ENCODE measurements at regions not wholly inside any gene's neighbourhood (a gene's known extent, or its start where the extent isn't known, plus 50 kb on each side); places are given as distances from the start of the nearest gene placed in this dataset.
"Not testable (repeated sequence)": the region's sequence is repeated elsewhere in the genome, so short reads cannot be mapped to it uniquely, and the experiment has no call there.

DNA sequence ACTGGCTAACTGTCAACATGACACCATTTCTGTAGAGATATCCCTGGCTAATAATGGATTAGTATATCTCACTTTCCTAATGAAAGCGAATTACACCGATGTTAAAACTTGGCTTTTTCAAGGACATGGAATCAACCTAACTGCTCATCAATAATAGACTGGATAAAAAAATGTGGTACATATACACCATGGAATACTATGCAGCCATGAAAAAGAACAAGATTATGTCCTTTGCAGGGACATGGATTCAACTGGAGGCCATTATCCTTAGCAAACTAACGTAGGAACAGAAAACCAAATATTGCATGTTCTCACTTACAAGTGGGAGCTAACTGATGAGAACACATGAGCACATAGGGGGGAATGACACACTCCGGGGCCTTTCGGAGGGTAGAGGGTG is 62.6 kb downstream of the ZIC1 start:
- no peak for DNase-seq (ENCODE audit: low spot score)

DNA sequence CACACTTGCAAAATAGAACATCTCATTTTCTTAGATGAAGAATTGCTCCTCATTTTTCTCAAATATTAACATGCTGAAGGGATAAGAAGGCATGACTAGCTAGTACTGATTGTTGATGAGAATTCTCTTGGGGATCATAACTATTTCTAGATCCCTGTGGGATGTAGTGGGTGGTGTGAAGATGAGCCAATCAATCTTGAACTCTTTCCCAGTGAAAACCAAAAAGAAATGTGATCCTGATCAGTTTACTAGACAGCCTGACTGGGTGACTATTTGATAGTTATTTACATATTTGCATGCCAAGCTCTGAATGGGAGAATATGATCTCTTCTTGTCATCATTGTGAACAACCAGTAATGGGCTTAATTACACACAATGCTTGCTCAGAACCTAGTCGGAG is 63.7 kb downstream of the ZIC1 start:
- DNase-seq (ENCODE audit: low spot score) = no peak

DNA sequence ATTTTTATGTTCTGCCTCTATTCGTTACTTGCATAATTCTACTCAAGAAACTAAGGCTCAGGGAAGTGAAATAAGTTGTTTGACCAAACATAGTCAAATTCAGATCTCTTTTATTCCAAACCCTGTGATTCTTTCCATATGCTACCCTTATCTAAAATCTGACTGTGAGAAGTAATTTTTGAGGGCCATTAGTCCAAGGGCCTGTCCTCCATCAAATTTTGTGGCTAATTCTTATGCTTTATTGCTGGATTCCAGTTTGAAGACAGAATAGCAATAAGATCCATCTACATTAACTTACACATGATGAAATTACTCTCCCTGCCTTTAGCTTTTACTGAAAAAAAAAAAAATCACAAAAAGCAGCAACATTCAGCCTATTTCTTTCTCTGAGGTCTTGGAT is 74.0 kb downstream of the ZIC1 start:
- no peak for DNase-seq (ENCODE audit: low spot score)

DNA sequence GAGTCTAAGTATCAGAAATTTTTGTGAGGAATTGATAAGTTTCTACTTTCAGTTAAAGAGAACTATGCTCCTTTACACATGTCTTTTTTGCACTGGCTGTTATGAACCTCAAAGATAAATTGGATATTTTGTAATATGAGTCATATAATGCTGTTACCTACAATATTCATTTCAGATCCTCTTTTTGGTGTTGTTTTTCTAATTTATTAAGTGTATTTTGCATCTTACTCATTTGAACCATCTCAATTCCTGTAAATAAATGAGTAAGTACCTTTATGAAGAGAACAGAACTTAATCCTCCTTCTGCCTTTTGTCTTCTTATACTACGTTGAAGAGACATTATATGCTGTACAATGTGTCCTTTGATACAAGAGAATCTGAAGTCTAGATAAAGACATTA is 74.4 kb downstream of the ZIC1 start:
- DNase-seq (ENCODE audit: low spot score) = no peak

DNA sequence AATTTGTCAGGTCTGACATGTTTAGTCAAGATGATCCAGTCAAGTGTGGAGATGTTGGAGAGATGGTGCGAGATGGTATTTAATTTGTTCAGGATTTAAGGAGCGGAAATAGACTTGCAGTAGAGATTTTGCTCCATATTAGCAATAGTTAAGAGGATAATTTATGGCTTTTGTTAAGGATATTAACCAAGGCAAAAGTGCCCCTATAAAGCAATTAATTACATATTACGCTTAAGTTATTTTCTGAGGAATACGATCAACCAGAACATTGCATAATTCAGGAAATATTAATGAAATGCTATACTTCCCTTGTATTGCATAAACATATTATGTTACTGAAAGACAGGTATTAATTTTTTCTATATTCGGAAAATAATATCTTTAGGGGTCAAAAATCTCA is 83.9 kb downstream of the ZIC1 start:
- DNase-seq (ENCODE audit: low spot score) = no peak

DNA sequence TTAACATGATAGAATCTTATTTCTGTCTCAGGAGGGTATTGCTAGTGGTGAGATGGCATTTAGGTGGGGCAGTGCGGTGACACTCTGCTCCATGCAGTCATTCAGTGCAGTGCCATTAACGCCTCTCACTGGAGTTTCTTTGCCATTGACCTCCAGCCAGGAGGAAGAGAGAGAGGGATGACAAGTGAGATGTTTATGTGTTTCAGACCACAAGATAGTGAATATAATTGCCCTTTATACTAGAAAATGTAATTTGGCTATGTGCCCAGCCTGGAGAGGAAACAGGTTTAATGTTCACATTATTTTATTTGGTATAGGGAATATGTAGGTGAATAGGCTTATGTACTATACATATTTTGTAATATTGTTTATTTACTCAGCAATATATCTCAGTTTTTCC is 84.5 kb downstream of the ZIC1 start:
- no peak for DNase-seq (ENCODE audit: low spot score)

DNA sequence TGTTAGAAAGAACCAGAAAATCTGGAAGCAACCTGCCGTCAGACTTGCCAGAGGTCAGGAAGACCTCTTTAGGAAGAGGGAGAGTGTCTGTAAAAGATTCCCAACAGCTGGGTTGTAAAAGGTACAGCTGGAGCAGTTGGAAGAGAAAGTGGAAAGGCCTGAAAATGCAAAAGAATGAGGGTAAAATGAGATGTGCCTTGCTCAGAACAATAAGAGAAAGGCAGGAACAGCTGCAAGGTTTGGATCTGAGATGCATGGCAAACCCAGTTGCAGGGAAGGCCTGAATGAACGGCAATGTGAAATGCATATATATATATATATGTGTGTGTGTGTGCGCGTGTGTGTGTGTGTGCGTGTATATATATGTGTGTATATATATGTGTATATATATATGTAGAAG is 88.1 kb downstream of the ZIC1 start:
- no peak for DNase-seq (ENCODE audit: low spot score)

DNA sequence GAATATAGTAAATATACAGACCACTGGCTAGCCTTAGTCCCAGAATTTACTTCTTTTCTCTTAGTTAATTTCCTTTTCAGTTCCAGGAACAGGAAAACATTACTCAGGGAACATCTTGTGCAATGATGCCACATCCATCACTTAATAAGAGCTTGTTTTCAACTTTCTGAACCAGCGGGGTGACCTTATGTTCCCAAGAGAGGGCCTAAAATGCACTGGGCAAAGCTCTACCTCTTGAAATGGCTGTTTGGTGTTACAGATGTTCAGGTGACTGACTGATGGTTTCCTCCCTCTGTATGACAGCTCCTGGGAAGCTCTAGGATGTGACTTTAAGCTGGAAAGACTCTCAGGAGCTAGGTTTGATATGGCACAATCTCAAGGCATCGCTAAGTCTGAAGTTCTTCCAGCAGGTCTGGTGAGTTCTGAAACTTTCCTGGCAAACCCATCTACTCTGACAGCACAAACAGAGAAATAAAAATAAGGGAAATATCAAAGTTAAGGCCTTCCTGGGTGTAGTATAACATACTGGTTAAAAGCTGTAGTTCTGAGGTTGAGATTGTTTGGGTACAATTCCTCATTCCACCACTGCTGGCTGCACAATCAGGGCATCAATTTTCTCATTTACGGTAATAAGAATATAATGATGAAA is 98.6 kb downstream of the ZIC1 start:
- DNase-seq (ENCODE audit: low spot score) = no peak

DNA sequence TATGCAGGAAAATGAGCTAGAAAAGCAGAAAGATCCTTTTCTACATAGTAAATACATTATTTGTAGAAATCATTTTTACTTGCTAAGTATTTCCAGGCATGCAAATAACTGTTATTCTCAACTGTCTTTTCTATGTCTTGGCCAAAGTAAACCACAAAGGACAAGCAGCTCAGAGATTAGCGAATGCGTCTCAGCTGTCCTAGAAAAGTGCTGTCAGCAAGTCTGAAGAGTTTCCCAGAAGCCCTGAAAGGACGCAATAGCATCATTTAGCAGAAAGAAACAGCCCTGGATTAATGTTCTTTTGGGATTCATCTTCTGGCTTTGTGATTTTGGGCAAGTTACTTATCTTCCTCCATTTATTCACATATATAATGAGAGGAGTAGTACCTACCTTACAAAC is 100.3 kb downstream of the ZIC1 start:
- DNase-seq (ENCODE audit: low spot score) = no peak

DNA sequence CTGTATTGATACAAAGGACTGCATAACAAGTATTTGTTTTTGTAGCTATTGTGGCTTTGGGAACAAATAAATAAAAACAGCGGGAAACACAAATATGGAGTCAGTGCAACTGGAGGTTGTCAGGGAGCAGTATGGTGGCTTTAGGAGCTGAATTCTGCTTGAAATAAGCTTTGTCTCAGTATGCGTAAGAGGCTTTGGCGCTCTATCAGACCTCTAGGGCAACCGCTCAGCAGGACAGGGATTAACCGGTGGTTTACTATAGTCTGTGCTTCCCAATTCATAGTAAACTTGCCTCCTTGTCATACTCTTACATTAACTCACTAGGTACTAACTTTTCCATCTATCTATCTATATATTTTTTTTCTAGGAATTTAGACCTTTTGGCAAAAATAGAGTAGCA is 104.6 kb downstream of the ZIC1 start:
- DNase-seq (ENCODE audit: low spot score) = no peak

DNA sequence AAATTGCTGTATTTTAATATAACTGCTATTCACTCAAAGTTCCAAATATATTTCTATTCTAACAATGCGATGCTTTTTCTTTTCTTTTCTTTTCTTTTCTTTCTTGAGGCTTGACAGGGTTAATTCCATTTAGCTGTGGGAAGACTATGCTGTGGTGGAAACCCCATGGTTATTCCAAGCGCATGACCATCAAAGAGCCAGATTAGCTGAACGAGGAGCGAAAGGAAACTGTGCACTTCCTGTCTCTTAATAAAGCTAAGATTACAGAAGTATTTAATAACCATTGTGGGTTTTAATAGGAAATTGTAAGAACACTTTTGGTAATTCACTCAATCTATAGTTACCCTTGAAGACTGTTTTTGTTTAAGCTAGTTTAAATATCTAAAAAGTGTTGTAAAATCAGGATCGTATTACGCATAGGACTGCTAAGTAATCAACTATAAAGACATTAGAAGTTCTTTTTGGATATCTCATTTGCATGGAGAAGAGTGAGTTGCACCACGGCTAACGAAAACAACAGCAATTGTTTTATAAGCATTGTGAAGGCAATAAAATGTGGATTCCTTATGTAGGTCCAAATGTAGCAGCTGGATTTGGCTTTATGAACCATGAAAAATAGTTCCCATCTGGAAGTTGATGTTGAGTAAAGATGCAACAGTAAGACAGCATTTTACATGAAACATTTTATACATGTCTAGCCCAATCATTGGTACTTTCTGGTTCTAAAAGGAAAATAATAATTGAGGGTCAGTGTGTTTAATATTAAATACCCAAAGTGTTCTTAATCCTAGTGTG is 105.4 kb downstream of the ZIC1 start:
- DNase-seq (ENCODE audit: low spot score) = no peak

DNA sequence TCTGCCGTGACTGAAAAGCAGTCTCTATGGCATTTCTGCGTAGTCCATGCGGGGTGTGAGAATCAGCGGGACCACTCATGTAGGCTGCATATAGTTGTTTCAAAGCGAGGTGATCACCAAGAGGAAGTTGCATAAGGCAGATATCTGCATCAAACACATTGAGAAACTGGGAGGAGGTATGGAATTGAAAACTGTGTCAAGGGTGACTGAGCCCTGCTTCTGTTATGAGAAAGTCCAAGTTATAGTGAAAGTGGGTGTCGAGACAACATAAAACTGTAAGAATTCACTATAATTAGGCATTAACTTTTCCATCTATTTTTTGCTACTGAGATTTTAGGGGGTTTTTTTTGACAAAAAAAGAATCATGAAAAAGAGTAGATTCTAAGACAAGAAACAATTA is 109.3 kb downstream of the ZIC1 start:
- DNase-seq (ENCODE audit: low spot score) = no peak

DNA sequence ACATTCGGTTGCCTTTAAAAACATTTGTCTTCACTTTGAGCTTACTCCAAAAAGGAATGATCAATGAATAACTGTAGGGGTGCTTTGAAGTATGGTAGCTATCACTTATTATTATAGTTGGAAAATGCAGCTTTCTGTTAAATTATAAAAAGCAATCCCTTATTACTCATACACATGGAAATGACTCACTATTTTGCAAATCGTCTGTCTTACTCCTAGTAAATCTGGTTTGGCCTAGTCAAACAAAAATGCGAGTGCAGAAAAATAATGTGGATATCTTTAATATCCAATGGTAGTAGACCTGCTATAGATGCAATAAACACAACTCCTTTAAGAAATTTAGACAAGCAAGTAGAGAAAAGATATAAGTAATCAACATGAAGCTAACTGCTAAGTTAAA is 112.5 kb downstream of the ZIC1 start:
- DNase-seq (ENCODE audit: low spot score) = peak; percentile 59

DNA sequence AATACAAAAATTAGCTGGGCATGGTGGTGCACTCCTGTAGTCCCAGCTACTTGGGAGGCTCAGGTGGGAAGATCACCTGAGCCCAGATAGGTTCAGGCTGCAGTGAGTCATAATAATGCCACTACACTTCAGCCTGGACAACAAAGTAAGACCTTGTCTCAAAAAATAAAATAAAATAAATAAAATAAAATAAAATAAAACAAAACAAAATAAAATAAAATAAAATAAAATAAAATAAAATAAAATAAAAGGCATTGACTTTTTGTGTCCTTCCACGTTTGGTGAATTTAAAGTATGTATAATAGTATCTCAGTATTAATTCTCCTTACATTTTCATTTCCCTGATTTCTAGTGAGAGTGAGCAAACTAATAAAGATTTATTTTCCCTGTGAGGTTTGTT is 113.6 kb downstream of the ZIC1 start:
- DNase-seq (ENCODE audit: low spot score) = not testable (repeated sequence)

DNA sequence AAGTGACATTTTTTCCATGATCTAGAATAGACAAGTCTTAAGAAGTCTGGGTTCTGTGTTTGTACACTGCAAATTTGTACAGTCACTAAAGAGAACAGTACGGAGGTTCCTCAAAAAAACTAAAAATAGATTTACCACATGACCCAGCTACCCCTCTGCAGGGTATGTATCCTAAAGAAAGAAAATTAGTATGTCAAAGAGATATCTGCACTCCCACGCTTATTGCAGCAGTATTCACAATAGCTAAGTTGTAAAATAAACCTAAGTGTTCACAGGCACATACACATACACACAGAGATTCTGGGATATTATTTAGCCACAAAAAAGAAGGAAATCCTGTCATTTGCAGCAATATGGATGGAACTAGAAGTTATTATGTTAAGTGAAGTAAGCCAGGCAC is 120.4 kb downstream of the ZIC1 start:
- DNase-seq (ENCODE audit: low spot score) = no peak

DNA sequence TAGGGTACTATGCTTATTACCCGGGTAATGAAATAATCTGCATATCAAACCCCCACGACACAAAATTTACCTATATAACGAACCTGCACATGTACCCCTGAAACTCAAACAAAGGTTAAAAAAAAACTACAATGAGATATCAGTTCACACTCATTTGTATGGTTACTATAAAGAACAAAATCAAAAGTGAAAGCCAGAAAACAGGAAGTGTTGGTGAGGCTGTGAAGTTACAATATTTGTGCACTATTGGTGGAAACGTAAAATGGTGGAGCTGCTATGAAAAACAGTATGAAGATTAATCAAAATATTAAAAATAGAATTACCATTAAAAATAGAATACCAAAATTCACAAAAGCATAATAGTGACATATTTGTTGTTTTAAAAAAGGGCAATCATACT is 128.9 kb downstream of the ZIC1 start:
- no peak for DNase-seq (ENCODE audit: low spot score)

DNA sequence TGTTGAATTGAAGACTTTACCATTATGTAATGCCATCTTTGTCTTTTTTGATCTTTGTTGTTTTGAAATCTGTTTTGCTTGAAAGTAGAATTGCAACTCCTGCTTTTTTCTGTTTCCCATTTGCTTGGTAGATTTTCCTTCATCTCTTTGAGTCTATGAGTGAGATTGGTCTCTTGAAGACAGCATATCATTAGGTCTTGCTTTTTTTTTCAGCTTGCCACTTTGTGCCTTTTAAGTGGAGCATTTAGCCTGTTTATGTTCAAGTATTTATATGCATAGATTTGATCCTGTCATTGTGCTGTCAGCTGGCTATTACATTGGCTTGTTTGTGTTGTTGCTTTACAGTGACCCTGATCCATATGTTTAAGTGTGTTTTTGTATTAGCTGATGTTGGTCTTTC is 131.8 kb downstream of the ZIC1 start:
- DNase-seq (ENCODE audit: low spot score) = no peak

DNA sequence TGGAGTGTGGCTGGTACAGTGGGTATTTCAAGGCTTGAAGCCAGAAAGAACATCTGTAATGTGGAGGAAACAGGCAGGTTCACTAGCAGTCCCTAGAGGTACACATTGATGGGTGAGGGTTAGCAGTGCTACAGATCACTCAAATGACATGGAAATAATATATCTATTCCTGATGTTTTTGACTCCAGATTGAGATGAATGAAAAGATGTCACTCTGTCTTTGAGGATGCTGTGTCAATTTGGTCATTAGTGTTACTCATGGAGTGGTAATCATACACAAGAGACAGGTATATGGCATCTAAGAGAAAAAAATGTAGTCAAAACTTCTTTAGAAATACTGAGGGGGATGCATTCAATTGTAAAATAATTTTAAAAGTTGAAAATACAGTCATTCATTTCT is 135.1 kb downstream of the ZIC1 start:
- DNase-seq (ENCODE audit: low spot score) = no peak

DNA sequence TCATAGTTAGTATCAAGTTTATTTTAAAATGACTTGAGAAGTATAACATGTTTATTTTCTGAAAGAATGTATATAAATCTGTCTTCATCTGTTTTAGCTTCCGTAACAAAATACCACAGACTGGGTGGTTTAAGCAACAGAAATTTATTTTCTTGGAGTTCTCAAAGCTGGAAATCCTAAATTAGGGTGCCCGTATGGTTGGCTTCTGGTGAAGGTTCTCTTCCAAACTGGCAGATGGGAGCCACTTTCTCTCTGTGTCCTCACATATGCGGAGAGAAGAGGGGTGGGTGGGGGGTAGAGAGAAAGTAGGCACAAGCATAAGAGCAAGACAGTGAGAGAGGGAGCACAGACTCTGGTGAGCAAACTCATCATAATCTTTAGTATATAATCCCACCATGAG is 142.3 kb downstream of the ZIC1 start:
- DNase-seq (ENCODE audit: low spot score) = no peak

DNA sequence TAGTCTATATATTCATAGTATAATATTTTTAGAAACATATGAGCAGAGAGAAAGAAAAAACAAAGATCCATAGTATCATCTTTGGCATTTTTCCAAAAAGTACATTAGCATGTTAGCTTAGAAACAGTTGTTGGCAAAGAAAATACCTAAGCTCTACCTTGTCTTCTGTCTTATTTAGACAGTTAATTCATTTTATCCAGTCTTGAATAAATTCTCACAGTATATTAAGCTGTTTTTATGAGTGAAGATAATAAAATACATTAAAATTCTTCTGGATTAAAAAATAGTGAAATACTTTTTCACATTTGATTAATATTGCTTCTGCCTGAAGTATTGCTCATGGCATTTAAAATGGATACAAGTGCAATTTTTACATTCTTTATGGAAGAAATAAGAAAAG is 145.2 kb downstream of the ZIC1 start:
- DNase-seq (ENCODE audit: low spot score) = no peak

DNA sequence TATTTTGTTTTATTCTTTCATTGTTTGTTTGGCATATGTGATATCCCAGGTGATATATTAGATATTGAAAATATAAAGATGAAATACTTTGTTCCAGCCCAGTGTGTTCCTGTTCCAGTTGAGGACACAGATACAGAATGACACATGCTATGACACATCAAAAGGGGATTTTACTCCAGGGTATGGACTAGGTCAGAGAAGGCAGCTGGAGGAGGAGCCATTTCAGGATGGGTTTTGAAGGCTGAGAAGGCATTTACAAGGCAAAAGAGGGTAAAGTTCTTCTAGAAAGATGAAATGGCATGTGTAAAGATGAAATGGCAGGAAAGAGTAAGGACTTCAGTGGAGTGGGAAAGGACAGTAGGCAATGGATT is 163.8 kb downstream of the ZIC1 start:
- DNase-seq (ENCODE audit: low spot score) = peak; percentile 11

DNA sequence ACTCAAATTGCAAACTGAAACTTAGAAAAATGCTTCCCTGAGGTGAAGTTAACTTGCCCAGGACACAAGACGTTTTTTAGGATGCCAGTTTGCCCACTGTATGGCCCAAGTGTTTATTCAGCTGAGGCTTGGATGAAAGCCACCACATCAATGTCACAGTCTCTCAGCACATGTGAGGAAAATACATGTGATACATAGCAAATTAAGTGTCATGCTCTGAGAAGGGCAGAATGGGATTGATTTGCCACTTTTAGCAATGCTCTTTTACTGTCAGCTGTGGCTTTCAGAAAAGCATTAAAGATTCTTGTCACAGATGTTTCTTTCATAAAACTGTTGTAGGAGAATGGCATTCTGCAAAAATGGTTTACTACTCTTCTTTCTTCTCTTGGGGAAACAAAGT is 165.5 kb downstream of the ZIC1 start:
- no peak for DNase-seq (ENCODE audit: low spot score)

DNA sequence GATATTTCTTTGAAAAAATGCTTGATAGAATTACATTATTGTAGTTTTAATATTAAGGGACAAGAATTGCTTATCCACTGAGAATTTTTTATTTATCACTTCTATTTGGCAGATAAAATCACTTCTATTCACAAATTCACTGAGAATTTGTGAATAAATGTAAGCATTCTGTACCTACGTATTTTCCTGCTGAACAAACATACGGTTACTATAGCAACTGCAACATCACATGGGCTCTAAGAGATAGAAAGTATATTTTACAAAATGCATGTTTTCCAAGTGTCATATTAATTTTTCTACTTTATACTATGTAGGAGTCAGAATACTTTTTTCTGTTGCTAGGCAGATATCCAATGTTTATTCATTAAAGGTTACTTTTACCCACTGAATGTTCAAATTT is 166.2 kb downstream of the ZIC1 start:
- DNase-seq (ENCODE audit: low spot score) = no peak

DNA sequence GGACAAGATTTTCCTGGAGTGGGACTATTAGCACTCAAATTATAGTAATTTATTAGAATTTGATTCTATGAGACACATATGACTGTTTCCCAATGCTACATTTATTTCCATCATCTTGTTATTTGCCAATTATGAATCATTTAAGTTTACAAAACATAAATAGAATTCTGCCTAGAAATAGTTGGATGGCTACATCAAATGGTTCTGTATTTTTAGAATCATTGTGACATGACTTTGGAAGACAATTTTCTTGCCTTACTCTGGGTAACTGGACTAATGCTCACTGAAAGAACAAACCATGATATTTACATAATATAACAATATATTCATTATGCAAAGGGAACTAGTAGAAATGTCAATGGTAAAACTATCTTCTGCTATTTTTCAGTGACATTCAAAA is 173.5 kb downstream of the ZIC1 start:
- no peak for DNase-seq (ENCODE audit: low spot score)
